ENCODE measurements at regions not wholly inside any gene's neighbourhood (a gene's known extent, or its start where the extent isn't known, plus 50 kb on each side); places are given as distances from the start of the nearest gene placed in this dataset.

DNA sequence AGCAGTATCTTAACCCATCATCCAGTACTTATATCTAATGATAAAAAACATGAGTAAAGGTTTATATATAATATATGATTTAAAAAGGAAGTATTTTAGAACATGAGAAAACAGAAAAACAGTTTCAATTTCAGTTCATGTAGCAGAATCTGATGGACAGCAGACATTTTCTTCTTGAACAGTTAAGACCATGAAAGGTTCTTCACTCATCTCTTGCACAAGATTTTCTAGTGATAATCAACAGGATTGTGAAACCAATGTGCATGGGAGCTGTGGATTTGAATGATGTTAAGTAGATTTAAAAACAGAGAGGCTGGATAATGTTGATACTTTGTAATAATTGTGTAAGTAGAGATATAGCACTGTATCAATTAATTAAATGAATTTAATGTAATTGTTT lies 1297.6 kb downstream of the BRINP3 start:
- TF ChIP-seq EZH2 (IDR thresholded peaks at IDR 0.05; ENCODE audit: borderline replicate concordance, insufficient read depth, low read length, poor library complexity, severe bottlenecking) (no peak), SMC3 (conservative IDR thresholded peaks at IDR 0.05; ENCODE audit: poor library complexity) (no peak), TAF1 (IDR thresholded peaks at IDR 0.05; ENCODE audit: low read depth) (no peak), EP300 (conservative IDR thresholded peaks at IDR 0.05; ENCODE audit: poor library complexity, severe bottlenecking) (no peak), RAD21 (conservative IDR thresholded peaks at IDR 0.05) (no peak), POLR2AphosphoS5 (IDR thresholded peaks at IDR 0.05) (no peak), MXI1 (conservative IDR thresholded peaks at IDR 0.05; ENCODE audit: poor library complexity, severe bottlenecking) (no peak)
- TF ChIP-seq, protein P1, sequence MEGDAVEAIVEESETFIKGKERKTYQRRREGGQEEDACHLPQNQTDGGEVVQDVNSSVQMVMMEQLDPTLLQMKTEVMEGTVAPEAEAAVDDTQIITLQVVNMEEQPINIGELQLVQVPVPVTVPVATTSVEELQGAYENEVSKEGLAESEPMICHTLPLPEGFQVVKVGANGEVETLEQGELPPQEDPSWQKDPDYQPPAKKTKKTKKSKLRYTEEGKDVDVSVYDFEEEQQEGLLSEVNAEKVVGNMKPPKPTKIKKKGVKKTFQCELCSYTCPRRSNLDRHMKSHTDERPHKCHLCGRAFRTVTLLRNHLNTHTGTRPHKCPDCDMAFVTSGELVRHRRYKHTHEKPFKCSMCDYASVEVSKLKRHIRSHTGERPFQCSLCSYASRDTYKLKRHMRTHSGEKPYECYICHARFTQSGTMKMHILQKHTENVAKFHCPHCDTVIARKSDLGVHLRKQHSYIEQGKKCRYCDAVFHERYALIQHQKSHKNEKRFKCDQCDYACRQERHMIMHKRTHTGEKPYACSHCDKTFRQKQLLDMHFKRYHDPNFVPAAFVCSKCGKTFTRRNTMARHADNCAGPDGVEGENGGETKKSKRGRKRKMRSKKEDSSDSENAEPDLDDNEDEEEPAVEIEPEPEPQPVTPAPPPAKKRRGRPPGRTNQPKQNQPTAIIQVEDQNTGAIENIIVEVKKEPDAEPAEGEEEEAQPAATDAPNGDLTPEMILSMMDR (IDR thresholded peaks at IDR 0.05; ENCODE audit: poor library complexity, severe bottlenecking) = no peak
- TF ChIP-seq, protein P2, sequence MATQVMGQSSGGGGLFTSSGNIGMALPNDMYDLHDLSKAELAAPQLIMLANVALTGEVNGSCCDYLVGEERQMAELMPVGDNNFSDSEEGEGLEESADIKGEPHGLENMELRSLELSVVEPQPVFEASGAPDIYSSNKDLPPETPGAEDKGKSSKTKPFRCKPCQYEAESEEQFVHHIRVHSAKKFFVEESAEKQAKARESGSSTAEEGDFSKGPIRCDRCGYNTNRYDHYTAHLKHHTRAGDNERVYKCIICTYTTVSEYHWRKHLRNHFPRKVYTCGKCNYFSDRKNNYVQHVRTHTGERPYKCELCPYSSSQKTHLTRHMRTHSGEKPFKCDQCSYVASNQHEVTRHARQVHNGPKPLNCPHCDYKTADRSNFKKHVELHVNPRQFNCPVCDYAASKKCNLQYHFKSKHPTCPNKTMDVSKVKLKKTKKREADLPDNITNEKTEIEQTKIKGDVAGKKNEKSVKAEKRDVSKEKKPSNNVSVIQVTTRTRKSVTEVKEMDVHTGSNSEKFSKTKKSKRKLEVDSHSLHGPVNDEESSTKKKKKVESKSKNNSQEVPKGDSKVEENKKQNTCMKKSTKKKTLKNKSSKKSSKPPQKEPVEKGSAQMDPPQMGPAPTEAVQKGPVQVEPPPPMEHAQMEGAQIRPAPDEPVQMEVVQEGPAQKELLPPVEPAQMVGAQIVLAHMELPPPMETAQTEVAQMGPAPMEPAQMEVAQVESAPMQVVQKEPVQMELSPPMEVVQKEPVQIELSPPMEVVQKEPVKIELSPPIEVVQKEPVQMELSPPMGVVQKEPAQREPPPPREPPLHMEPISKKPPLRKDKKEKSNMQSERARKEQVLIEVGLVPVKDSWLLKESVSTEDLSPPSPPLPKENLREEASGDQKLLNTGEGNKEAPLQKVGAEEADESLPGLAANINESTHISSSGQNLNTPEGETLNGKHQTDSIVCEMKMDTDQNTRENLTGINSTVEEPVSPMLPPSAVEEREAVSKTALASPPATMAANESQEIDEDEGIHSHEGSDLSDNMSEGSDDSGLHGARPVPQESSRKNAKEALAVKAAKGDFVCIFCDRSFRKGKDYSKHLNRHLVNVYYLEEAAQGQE (IDR thresholded peaks at IDR 0.05; ENCODE audit: borderline replicate concordance) = no peak
- Histone ChIP-seq H3K9ac (ENCODE audit: low read length) (no peak overlapping the region), H3K9me2 (ENCODE audit: insufficient read depth, low read length) (no peaks in the 10 kb centered on the region), H3K27me3 (ENCODE audit: insufficient read depth, low read depth, low read length) (no peaks in the 10 kb centered on the region), H3K4me2 (ENCODE audit: low read length) (no peak overlapping the region), H2AFZ (ENCODE audit: low read depth, low read length) (no peak overlapping the region), H4K20me1 (ENCODE audit: insufficient read depth) (no peaks in the 10 kb centered on the region), H3K36me3 (ENCODE audit: insufficient read depth, low read length) (no peaks in the 10 kb centered on the region), H3F3A (ENCODE audit: insufficient read depth, low read length, poor library complexity, severe bottlenecking) (no peaks in the 10 kb centered on the region), H3K27ac (ENCODE audit: low read length) (no peak overlapping the region), H3K79me2 (replicated peaks; ENCODE audit: insufficient read depth, low read length) (no peaks in the 10 kb centered on the region), H3K9me3 (ENCODE audit: low read length) (no peaks in the 10 kb centered on the region), H3K4me3 (ENCODE audit: low read length) (no peak overlapping the region)

DNA sequence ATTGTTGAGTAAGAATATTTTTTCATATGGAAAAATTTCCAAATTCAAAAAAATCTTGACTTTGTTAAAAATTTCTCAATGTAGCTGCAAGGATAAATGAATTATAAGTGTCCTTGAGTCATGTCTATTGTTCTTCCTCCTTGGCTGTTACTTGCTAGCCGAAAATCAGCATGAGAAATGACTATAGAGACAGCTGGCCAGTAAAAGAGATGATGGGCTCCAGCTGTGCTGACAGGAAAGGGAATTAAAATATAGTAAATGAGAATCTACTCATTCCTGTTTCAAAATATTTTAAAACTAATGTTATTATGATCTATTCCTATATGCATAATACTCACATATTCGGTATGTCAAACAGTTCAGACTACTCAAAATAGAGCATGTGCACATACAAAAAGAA lies 1292.6 kb downstream of the BRINP3 start:
- H3F3A ChIP-seq (ENCODE audit: insufficient read depth, low read length, poor library complexity, severe bottlenecking) = no peaks in the 10 kb centered on the region
- H3K9me2 ChIP-seq (ENCODE audit: insufficient read depth, low read length) = no peaks in the 10 kb centered on the region
- H3K27ac ChIP-seq (ENCODE audit: low read length) = no peak overlapping the region
- no peaks in the 10 kb centered on the region for H4K20me1 ChIP-seq (ENCODE audit: insufficient read depth)
- no peaks in the 10 kb centered on the region for H3K27me3 ChIP-seq (ENCODE audit: insufficient read depth, low read depth, low read length)
- H3K79me2 ChIP-seq (replicated peaks; ENCODE audit: insufficient read depth, low read length) = no peaks in the 10 kb centered on the region
- H3K4me3 ChIP-seq (ENCODE audit: low read length) = no peak overlapping the region
- TF ChIP-seq SMC3 (conservative IDR thresholded peaks at IDR 0.05; ENCODE audit: poor library complexity) (no peak), RAD21 (conservative IDR thresholded peaks at IDR 0.05) (no peak), EZH2 (IDR thresholded peaks at IDR 0.05; ENCODE audit: borderline replicate concordance, insufficient read depth, low read length, poor library complexity, severe bottlenecking) (no peak), POLR2AphosphoS5 (IDR thresholded peaks at IDR 0.05) (no peak), TAF1 (IDR thresholded peaks at IDR 0.05; ENCODE audit: low read depth) (no peak), EP300 (conservative IDR thresholded peaks at IDR 0.05; ENCODE audit: poor library complexity, severe bottlenecking) (no peak), MXI1 (conservative IDR thresholded peaks at IDR 0.05; ENCODE audit: poor library complexity, severe bottlenecking) (no peak)
- TF ChIP-seq, protein P2 (IDR thresholded peaks at IDR 0.05; ENCODE audit: borderline replicate concordance) = no peak
- TF ChIP-seq, protein P1 (IDR thresholded peaks at IDR 0.05; ENCODE audit: poor library complexity, severe bottlenecking) = no peak
- no peaks in the 10 kb centered on the region for H3K36me3 ChIP-seq (ENCODE audit: insufficient read depth, low read length)
- no peak overlapping the region for H3K4me2 ChIP-seq (ENCODE audit: low read length)
- H2AFZ ChIP-seq (ENCODE audit: low read depth, low read length) = no peak overlapping the region
- no peak overlapping the region for H3K9ac ChIP-seq (ENCODE audit: low read length)
- H3K9me3 ChIP-seq (ENCODE audit: low read length) = no peaks in the 10 kb centered on the region
